WTC11 (cell line): ENCODE measurements at regions not wholly inside any gene's neighbourhood (a gene's known extent, or its start where the extent isn't known, plus 50 kb on each side); places are given as distances from the start of the nearest gene placed in this dataset.

ENCODE experiments used
- ATAC-seq: fragments of 200-7000 bp; cut with Tn5 transposase; 2 replicates; pipeline ENCODE4 v1.10.0; 2021; ENCODE audit warnings: mild to moderate bottlenecking, moderate library complexity
- CTCF ChIA-PET: fragments of 300-600 bp; sonication (Branson Sonifier 250); formaldehyde crosslinking; loops from one replicate; lab custom pipeline; 2021; ENCODE audit warnings: antibody characterized with exemption; lab: Charles Lee
- POLR2A ChIA-PET: fragments of 350-600 bp; sonication (Branson Sonifier 250); formaldehyde crosslinking; loops from one replicate; lab custom pipeline; 2021; ENCODE audit warnings: antibody characterized with exemption; lab: Charles Lee
- DNase-seq: peaks from one replicate; pipeline ENCODE4 v3.0.0; 2021; ENCODE audit warnings: low spot score
- H3K27ac Mint-ChIP-seq: 2 replicates; pipeline ENCODE4 v1.8.0; 2021; ENCODE audit warnings: mixed read lengths
- H3K27me3 Mint-ChIP-seq: 2 replicates; pipeline ENCODE4 v1.8.0; 2021; ENCODE audit warnings: low read depth, mild to moderate bottlenecking, moderate library complexity, mixed read lengths
- H3K36me3 Mint-ChIP-seq: 2 replicates; pipeline ENCODE4 v1.8.0; 2021; ENCODE audit warnings: mixed read lengths
- H3K4me1 Mint-ChIP-seq: 2 replicates; pipeline ENCODE4 v1.8.0; 2022; ENCODE audit warnings: mixed read lengths
- H3K4me3 Mint-ChIP-seq: 2 replicates; pipeline ENCODE4 v1.8.0; 2021; ENCODE audit warnings: mild to moderate bottlenecking, moderate library complexity, mixed read lengths
- H3K9me3 Mint-ChIP-seq: 2 replicates; pipeline ENCODE4 v1.8.0; 2021; ENCODE audit warnings: mixed read lengths
- ATF2 ChIP-seq: sonication (generic); formaldehyde crosslinking; IDR thresholded peaks from 2 replicates; pipeline ENCODE4 v1.8.1; 2022; ENCODE audit warnings: low read depth, missing genetic modification reagents, borderline replicate concordance
- E2F4 ChIP-seq: sonication (generic); formaldehyde crosslinking; IDR thresholded peaks from 2 replicates; pipeline ENCODE4 v1.8.1; 2022; ENCODE audit warnings: low read depth, mild to moderate bottlenecking, moderate library complexity, missing genetic modification reagents, borderline replicate concordance
- E2F5 ChIP-seq: sonication (generic); formaldehyde crosslinking; IDR thresholded peaks from 2 replicates; pipeline ENCODE4 v1.8.1; 2022; ENCODE audit warnings: mild to moderate bottlenecking, moderate library complexity, missing genetic modification reagents
- ETV6 ChIP-seq: sonication (generic); formaldehyde crosslinking; IDR thresholded peaks from 2 replicates; pipeline ENCODE4 v1.8.1; 2022; ENCODE audit warnings: mild to moderate bottlenecking, missing genetic modification reagents
- FOXP1 ChIP-seq: sonication (generic); formaldehyde crosslinking; IDR thresholded peaks from 2 replicates; pipeline ENCODE4 v1.8.0; 2022; ENCODE audit warnings: missing genetic modification reagents, mild to moderate bottlenecking, moderate library complexity, borderline replicate concordance
- GTF2I ChIP-seq: fragments of 250-450 bp; sonication (Bioruptor Pico); conservative IDR thresholded peaks from 2 replicates; pipeline ENCODE4 v1.4.0; 2021; ENCODE audit warnings: mild to moderate bottlenecking
- JUN ChIP-seq: sonication (generic); formaldehyde crosslinking; IDR thresholded peaks from 2 replicates; pipeline ENCODE4 v1.8.0; 2023; ENCODE audit warnings: mild to moderate bottlenecking, missing genetic modification reagents
- MXD4 ChIP-seq: fragments of 250-450 bp; sonication (Bioruptor Pico); IDR thresholded peaks from 2 replicates; pipeline ENCODE4 v1.8.0; 2021; ENCODE audit warnings: mild to moderate bottlenecking, moderate library complexity, borderline replicate concordance
- NR3C1 ChIP-seq: sonication (generic); formaldehyde crosslinking; conservative IDR thresholded peaks from 2 replicates; pipeline ENCODE4 v1.8.1; 2023; ENCODE audit warnings: low read depth, mild to moderate bottlenecking, missing genetic modification reagents
- OVOL2 ChIP-seq: fragments of 250-450 bp; sonication (Bioruptor Pico); IDR thresholded peaks from 2 replicates; pipeline ENCODE4 v1.9.0; 2021; ENCODE audit warnings: mild to moderate bottlenecking, borderline replicate concordance
- PRRX2 ChIP-seq: fragments of 250-450 bp; sonication (Bioruptor Pico); IDR thresholded peaks from 2 replicates; pipeline ENCODE4 v1.8.0; 2021; ENCODE audit warnings: mild to moderate bottlenecking
- TEAD1 ChIP-seq: sonication (generic); formaldehyde crosslinking; IDR thresholded peaks from 2 replicates; pipeline ENCODE4 v1.8.0; 2022; ENCODE audit warnings: mild to moderate bottlenecking, missing genetic modification reagents
- TP53 ChIP-seq: sonication (generic); formaldehyde crosslinking; IDR thresholded peaks from 2 replicates; pipeline ENCODE4 v1.8.1; 2023; ENCODE audit warnings: mild to moderate bottlenecking, missing genetic modification reagents
- ZNF121 ChIP-seq: sonication (generic); formaldehyde crosslinking; IDR thresholded peaks from 2 replicates; pipeline ENCODE4 v1.8.0; 2023; ENCODE audit warnings: missing genetic modification reagents
- ZNF219 ChIP-seq: sonication (generic); formaldehyde crosslinking; IDR thresholded peaks from 2 replicates; pipeline ENCODE4 v1.8.0; 2023; ENCODE audit warnings: missing genetic modification reagents, mild to moderate bottlenecking, borderline replicate concordance
- ZNF281 ChIP-seq: sonication (generic); formaldehyde crosslinking; IDR thresholded peaks from 2 replicates; pipeline ENCODE4 v1.8.0; 2023; ENCODE audit warnings: mild to moderate bottlenecking, missing genetic modification reagents
- ZNF396 ChIP-seq: fragments of 250-450 bp; sonication (Bioruptor Pico); IDR thresholded peaks from 2 replicates; pipeline ENCODE4 v1.8.0; 2021; ENCODE audit warnings: mild to moderate bottlenecking, moderate library complexity, borderline replicate concordance
- ZNF425 ChIP-seq: fragments of 250-450 bp; sonication (Bioruptor Pico); conservative IDR thresholded peaks from 2 replicates; pipeline ENCODE4 v1.9.0; 2021; ENCODE audit warnings: mild to moderate bottlenecking
- TF ChIP-seq, protein P1 (sequence below): sonication (generic); formaldehyde crosslinking; conservative IDR thresholded peaks from 2 replicates; pipeline ENCODE4 v1.8.1; 2022; ENCODE audit warnings: mild to moderate bottlenecking, missing genetic modification reagents
- TF ChIP-seq, protein P2 (sequence below): fragments of 250-450 bp; sonication (Bioruptor Pico); IDR thresholded peaks from 2 replicates; pipeline ENCODE4 v1.8.0; 2021; ENCODE audit warnings: mild to moderate bottlenecking
- TF ChIP-seq, protein P3 (sequence below): fragments of 250-450 bp; sonication (Bioruptor Pico); IDR thresholded peaks from 2 replicates; pipeline ENCODE4 v1.9.0; 2021; ENCODE audit warnings: mild to moderate bottlenecking

- TF ChIP-seq ZNF281: no peak
Measured at GRCh38 chr5:2460098-2460497, 291.4 kb downstream of the IRX2 start (continued).

GRCh38 chr5:2459251-2459650, 292.2 kb downstream of the IRX2 start:
- no peak for DNase-seq
- ChIA-PET POLR2A (no interaction called here), CTCF (no interaction called here)
- ATAC-seq: no peak
- Mint-ChIP-seq H3K36me3 (no peaks in the 10 kb centered on the region), H3K4me3 (no peak overlapping the region), H3K27ac (no peak overlapping the region), H3K4me1 (peaks cover 5% of the 10 kb centered on the region), H3K9me3 (peaks cover 3% of the 10 kb centered on the region; the same call in 1 of the 2 replicates), H3K27me3 (no peaks in the 10 kb centered on the region)
- TF ChIP-seq, protein P1, sequence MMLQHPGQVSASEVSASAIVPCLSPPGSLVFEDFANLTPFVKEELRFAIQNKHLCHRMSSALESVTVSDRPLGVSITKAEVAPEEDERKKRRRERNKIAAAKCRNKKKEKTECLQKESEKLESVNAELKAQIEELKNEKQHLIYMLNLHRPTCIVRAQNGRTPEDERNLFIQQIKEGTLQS (CRISPR knock-in tag): no peak
- TF ChIP-seq ATF2 (CRISPR knock-in tag): no peak
- TF ChIP-seq ZNF121: no peak
- no peak for TF ChIP-seq MXD4
- TF ChIP-seq, protein P2, sequence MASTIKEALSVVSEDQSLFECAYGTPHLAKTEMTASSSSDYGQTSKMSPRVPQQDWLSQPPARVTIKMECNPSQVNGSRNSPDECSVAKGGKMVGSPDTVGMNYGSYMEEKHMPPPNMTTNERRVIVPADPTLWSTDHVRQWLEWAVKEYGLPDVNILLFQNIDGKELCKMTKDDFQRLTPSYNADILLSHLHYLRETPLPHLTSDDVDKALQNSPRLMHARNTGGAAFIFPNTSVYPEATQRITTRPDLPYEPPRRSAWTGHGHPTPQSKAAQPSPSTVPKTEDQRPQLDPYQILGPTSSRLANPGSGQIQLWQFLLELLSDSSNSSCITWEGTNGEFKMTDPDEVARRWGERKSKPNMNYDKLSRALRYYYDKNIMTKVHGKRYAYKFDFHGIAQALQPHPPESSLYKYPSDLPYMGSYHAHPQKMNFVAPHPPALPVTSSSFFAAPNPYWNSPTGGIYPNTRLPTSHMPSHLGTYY: no peak
- no peak for TF ChIP-seq ZNF396 (CRISPR knock-in tag)
- TF ChIP-seq JUN (CRISPR knock-in tag): no peak
- no peak for TF ChIP-seq E2F5 (CRISPR knock-in tag)
- TF ChIP-seq ZNF425: no peak
- no peak for TF ChIP-seq E2F4
- no peak for TF ChIP-seq GTF2I
- TF ChIP-seq, protein P3, sequence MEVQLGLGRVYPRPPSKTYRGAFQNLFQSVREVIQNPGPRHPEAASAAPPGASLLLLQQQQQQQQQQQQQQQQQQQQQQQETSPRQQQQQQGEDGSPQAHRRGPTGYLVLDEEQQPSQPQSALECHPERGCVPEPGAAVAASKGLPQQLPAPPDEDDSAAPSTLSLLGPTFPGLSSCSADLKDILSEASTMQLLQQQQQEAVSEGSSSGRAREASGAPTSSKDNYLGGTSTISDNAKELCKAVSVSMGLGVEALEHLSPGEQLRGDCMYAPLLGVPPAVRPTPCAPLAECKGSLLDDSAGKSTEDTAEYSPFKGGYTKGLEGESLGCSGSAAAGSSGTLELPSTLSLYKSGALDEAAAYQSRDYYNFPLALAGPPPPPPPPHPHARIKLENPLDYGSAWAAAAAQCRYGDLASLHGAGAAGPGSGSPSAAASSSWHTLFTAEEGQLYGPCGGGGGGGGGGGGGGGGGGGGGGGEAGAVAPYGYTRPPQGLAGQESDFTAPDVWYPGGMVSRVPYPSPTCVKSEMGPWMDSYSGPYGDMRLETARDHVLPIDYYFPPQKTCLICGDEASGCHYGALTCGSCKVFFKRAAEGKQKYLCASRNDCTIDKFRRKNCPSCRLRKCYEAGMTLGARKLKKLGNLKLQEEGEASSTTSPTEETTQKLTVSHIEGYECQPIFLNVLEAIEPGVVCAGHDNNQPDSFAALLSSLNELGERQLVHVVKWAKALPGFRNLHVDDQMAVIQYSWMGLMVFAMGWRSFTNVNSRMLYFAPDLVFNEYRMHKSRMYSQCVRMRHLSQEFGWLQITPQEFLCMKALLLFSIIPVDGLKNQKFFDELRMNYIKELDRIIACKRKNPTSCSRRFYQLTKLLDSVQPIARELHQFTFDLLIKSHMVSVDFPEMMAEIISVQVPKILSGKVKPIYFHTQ (CRISPR knock-in tag): no peak
- TF ChIP-seq FOXP1 (CRISPR knock-in tag): no peak
- no peak for TF ChIP-seq TP53
- TF ChIP-seq NR3C1 (CRISPR knock-in tag): no peak
- TF ChIP-seq TEAD1: no peak
- no peak for TF ChIP-seq OVOL2 (CRISPR knock-in tag)
- no peak for TF ChIP-seq ZNF219 (CRISPR knock-in tag)
- no peak for TF ChIP-seq ETV6 (CRISPR knock-in tag)
- no peak for TF ChIP-seq PRRX2 (CRISPR knock-in tag)
